IPS DF 6.9 (cell line): ENCODE measurements at regions not wholly inside any gene's neighbourhood (a gene's known extent, or its start where the extent isn't known, plus 50 kb on each side); places are given as distances from the start of the nearest gene placed in this dataset.
"Not testable (repeated sequence)": the region's sequence is repeated elsewhere in the genome, so short reads cannot be mapped to it uniquely, and the experiment has no call there.

Source experiments
- DNase-seq: peaks from one replicate; pipeline ENCODE4 v3.0.0-alpha.2; 2013; ENCODE audit warnings: low read depth, low spot score
- H3K27ac ChIP-seq: one replicate; pipeline ENCODE4 v1.5.1; 2013; ENCODE audit warnings: low read length, control low read depth
- H3K27me3 ChIP-seq: 2 replicates; pipeline ENCODE4 v1.6.1; 2013; ENCODE audit warnings: mild to moderate bottlenecking, low read length; ENCODE audit not compliant: control insufficient read depth, insufficient read depth
- H3K36me3 ChIP-seq: 2 replicates; pipeline ENCODE4 v1.6.1; 2013; ENCODE audit warnings: low read length; ENCODE audit not compliant: control insufficient read depth, insufficient read depth
- H3K4me1 ChIP-seq: 2 replicates; pipeline ENCODE4 v1.6.1; 2013; ENCODE audit warnings: low read length; ENCODE audit not compliant: control insufficient read depth, insufficient read depth
- H3K4me3 ChIP-seq: 2 replicates; pipeline ENCODE4 v1.5.1; 2013; ENCODE audit warnings: mild to moderate bottlenecking, low read length
- H3K9me3 ChIP-seq: 2 replicates; pipeline ENCODE4 v1.6.1; 2013; ENCODE audit warnings: low read length, inconsistent platforms; ENCODE audit not compliant: control insufficient read depth, insufficient read depth
- WGBS: extraction: QIAGEN DNeasy Blood & Tissue Kit; methylation state at CpG from one replicate; pipeline ENCODE4 v1.1.7; 2013; ENCODE audit warnings: mixed read lengths, missing lambda C conversion rate; ENCODE audit not compliant: insufficient read length, insufficient coverage; 5-methylcytosine and 5-hydroxymethylcytosine counted together

DNA sequence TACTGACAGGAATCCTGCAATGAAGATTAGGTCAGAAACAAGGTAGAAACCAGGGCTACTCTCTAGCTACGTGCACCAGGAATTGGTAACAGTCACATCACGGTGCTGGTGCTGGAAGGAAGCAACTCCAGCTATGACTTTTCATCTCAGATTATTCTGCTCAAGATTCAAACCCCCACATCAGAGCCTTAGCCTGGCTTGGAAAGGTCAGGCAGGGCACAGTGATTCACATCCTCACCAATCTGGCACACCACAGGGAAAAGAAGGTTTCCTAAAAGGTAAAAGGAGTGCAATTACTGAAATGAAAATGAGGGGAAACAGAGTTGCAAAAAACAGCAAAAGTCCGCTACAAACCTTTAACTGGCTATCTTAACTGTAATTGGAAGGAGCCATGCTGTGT is 240.2 kb upstream of the NPSR1 start:
- no CpG with 5 or more reads among the region's 3 CpGs for WGBS
- H3K9me3 ChIP-seq = no peaks in the 10 kb centered on the region

DNA sequence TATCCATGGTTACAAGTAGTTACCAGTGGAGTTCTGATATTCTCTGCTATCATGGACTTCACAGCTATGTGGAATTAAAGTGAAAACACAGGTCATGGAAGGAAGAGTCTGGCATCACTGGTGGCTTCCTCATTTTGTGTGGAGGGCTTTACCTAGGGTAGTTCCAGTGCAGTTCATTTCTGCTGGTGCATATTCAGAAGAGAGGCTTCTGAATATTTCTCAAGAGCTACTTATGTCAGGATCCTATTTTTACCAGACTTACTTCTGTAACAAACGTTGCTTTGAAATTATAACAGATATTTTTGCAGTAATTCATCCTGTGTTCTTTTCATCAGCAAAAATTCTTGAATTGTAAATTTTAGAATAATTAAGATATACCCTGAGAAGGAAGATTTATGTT is 236.5 kb upstream of the NPSR1 start:
- Histone ChIP-seq H3K4me3 (no peak overlapping the region), H3K27ac (no peak overlapping the region), H3K27me3 (no peaks in the 10 kb centered on the region), H3K36me3 (no peaks in the 10 kb centered on the region), H3K4me1 (no peaks in the 10 kb centered on the region), H3K9me3 (no peaks in the 10 kb centered on the region)
- no peak for DNase-seq
- WGBS = no CpG with 5 or more reads among the region's 1 CpG

More for the DNA sequence above, 240.2 kb upstream of the NPSR1 start:
- no peak overlapping the region for H3K27ac ChIP-seq
- no peak overlapping the region for H3K4me3 ChIP-seq
- H3K4me1 ChIP-seq = no peaks in the 10 kb centered on the region
- DNase-seq = no peak
- no peaks in the 10 kb centered on the region for H3K36me3 ChIP-seq
- H3K27me3 ChIP-seq = no peaks in the 10 kb centered on the region

DNA sequence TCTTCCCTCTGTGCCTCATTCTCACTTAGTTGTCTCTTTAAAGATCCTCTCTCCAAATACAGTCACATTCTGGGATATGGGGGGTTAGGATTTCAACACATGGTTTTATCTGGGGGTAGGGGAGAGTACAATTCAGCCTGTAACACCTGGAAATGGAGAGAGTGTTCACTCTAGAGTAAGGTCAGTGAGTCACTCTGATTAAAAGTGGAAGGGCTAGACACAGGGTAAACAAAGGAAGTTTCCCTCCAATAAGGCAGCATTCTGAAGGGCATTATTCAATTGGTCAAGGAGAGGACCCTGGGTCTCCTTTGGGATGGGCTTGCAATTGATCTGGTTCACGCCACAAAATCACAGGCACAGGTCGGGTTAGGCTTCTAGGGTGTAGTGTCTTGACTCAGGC is 232.8 kb upstream of the NPSR1 start:
- Histone ChIP-seq H3K4me1 (no peaks in the 10 kb centered on the region), H3K27ac (no peak overlapping the region), H3K9me3 (no peaks in the 10 kb centered on the region), H3K4me3 (no peak overlapping the region), H3K27me3 (no peaks in the 10 kb centered on the region), H3K36me3 (no peaks in the 10 kb centered on the region)
- DNase-seq = no peak
- WGBS = no CpG with 5 or more reads among the region's 2 CpGs

DNA sequence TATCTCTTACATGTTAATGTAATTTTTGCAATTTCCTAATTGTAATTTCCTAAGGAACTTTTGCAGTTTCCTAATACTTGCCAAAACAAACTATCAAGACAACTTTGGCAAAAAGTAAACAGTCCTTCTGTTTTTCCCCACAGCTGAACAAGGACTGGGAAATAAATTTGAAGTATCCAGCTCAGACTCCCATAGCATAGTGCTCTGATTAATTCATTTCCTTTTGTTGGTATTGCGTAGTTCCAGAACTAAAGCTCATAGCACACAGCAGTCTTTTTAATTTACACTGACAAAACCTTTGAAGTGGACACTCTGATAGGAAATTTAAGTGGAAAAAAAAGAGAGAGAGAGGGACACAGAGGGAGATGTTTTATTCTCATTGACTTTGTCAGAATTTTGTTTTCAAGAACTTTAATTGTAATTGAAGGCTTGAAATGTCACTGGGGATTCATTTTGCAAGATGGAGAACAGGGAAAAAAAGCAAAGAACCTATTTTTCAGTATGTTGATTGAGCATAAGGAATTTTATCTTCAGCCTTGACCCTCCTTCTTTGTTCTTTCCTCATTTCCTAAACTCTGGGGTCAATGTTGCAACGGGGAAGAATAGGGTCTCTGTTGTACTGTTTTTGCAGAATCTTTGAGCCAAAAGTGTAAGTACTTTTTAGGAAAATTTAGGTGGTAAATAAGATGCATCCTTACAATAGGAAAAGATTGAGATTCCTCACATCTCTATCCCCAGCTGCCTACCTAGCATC is 232.2 kb upstream of the NPSR1 start:
- Histone ChIP-seq H3K27ac (no peak overlapping the region), H3K4me1 (no peaks in the 10 kb centered on the region), H3K27me3 (no peaks in the 10 kb centered on the region), H3K36me3 (no peaks in the 10 kb centered on the region), H3K4me3 (no peak overlapping the region), H3K9me3 (no peaks in the 10 kb centered on the region)
- no CpG with 5 or more reads among the region's 2 CpGs for WGBS
- DNase-seq = no peak

DNA sequence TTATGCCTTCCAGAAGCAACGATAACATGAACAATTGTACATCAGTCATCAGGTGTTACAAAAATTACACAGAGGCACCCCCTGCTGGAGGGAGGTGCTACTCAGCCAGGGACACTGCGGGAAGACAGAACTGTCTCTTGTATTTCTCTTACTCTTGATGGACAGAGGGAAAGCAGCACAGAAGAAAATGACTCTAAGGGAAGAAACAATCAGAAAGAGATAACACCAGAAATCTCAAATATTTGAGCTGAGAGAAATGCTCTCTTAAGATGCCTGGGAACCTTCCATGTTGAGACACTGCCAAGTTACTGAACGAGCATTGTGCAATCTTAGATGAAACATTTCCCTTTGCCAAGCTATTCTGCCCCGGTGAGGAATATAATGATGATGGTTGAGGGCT is 227.6 kb upstream of the NPSR1 start:
- no peak for DNase-seq

DNA sequence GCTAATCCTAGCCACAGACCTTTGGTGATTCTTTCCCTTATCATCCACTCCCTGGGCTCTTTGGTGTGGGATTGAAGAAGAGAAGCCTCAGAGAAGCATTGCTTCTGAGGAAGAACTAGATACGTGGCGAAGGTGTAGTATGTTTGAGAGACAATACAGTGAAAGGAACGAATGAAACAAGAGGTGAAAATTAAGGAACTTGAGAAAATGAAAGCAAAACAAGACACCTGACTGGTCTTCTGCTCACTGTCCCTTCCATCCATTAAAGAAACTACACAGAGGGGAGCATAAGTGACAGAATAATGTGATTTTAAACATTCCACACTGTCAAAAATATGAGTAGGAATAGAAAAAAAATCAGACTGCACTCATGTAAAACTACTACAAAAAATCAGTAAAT is 219.6 kb upstream of the NPSR1 start:
- no peaks in the 10 kb centered on the region for H3K36me3 ChIP-seq
- H3K27ac ChIP-seq = no peak overlapping the region
- DNase-seq = no peak
- H3K27me3 ChIP-seq = no peaks in the 10 kb centered on the region
- no peak overlapping the region for H3K4me3 ChIP-seq
- WGBS = no CpG with 5 or more reads among the region's 3 CpGs
- H3K4me1 ChIP-seq = no peaks in the 10 kb centered on the region
- no peaks in the 10 kb centered on the region for H3K9me3 ChIP-seq

More for the DNA sequence above, 227.6 kb upstream of the NPSR1 start:
- Histone ChIP-seq H3K9me3 (no peaks in the 10 kb centered on the region; the same call in 1 of the 2 replicates), H3K36me3 (no peaks in the 10 kb centered on the region), H3K4me3 (no peak overlapping the region), H3K27me3 (no peaks in the 10 kb centered on the region), H3K27ac (no peak overlapping the region), H3K4me1 (no peaks in the 10 kb centered on the region)
- no CpG with 5 or more reads among the region's 4 CpGs for WGBS

DNA sequence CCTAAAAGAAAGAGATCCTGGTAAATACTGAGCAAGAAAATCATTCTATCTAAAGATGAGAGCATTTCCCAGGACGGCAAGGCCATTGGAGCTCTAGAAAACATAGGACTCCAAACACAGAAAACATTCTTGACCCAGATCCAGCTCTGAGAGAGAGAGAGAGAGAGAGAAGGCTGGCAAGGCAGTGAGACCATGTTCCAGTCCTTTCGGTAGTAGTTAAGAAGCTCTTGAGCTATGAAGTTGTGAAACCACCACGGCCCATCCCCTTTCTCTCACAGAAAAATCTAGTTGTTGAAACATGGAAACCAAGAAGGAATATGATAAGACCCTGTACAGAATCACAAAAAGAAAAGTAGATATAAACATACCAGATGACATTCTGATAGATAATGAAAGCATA is 212.4 kb upstream of the NPSR1 start:
- no peak for DNase-seq
- H3K27me3 ChIP-seq = no peaks in the 10 kb centered on the region
- H3K4me3 ChIP-seq = no peak overlapping the region
- no peaks in the 10 kb centered on the region for H3K36me3 ChIP-seq
- H3K27ac ChIP-seq = no peak overlapping the region
- no CpG with 5 or more reads among the region's 3 CpGs for WGBS
- no peaks in the 10 kb centered on the region for H3K4me1 ChIP-seq
- H3K9me3 ChIP-seq = no peaks in the 10 kb centered on the region

DNA sequence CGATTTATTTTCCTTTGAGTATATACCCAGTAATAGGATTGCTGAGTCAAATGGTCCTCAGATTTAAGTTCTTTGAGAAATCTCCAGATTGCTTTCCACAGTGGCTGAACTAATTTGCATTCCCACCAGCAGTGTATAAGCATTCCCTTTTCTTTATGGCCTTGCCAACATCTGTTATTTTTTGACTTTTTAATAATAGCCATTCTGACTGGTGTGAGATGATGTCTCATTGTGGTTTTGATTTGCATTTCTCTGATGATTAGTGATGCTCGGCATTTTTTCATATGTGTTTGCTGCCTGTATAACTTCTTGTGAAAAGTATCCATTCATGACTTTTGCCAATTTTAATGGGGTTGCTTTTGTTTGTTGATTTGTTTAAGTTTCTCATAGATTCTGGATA is 209.5 kb upstream of the NPSR1 start:
- H3K4me3 ChIP-seq, H3K36me3 ChIP-seq, DNase-seq, H3K27ac ChIP-seq, H3K27me3 ChIP-seq, H3K4me1 ChIP-seq, H3K9me3 ChIP-seq: not testable (repeated sequence)
- no CpG with 5 or more reads among the region's 2 CpGs for WGBS

DNA sequence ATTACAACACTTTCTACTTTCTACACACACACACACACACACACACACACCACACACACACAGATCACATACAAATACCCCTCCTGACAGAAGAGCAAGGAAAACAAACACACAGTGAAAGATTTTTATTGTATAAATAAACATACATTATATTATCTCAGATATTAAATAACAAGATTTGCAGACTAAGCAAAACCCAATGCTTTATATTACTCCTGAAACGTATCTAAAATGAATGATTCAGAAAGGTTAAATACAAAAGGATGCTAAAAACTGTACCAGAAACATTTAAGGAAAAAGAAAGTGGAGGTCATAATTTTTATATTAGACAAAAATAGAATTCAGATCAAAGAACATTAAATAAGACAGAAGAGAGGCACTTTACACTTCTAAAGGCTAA is 208.3 kb upstream of the NPSR1 start:
- WGBS = no CpG with 5 or more reads among the region's 1 CpG
- H3K27me3 ChIP-seq = no peaks in the 10 kb centered on the region
- no peak for DNase-seq
- H3K4me1 ChIP-seq = no peaks in the 10 kb centered on the region
- H3K9me3 ChIP-seq = no peaks in the 10 kb centered on the region
- no peak overlapping the region for H3K4me3 ChIP-seq
- no peaks in the 10 kb centered on the region for H3K36me3 ChIP-seq
- no peak overlapping the region for H3K27ac ChIP-seq

DNA sequence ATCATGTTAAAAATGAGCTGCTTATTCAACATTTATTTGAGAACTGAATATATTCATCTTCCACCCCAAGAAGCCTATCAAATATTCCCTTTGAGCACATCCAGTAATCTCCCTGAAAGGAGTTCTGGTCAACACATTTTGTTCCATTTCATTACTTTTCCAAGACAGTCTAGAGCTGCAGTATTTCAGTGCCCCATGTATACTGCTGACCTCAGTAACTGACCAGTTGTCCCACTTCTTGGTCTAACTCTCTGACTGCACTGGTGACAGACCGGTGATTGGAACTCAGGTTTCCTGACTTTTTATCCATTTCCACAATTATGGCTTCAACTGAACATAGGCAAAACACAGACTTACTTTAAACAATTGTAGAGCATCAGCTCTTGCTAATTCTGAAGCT is 206.8 kb upstream of the NPSR1 start:
- Histone ChIP-seq H3K4me1 (no peaks in the 10 kb centered on the region), H3K27ac (no peak overlapping the region), H3K27me3 (no peaks in the 10 kb centered on the region), H3K36me3 (no peaks in the 10 kb centered on the region), H3K4me3 (no peak overlapping the region), H3K9me3 (no peaks in the 10 kb centered on the region)
- DNase-seq = no peak
- WGBS = no CpG with 5 or more reads among the region's 1 CpG

DNA sequence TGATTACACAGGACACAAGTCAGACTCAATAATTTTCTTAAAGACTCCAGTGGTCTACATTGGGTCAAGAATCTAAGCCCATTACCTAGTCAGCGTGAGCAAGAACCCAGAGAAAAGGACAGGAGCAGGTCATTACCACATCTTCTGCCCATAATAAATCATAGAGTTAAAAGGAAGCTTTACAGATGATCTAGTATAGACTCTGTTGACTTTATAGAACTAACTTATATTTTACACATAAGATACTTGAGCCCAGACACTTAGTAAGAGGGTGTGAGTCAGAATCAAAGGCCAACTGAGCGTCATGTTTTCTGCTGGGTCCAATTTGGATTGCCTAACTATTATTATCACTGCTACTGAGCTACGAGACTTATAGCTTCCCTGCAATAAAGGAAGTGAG is 206.1 kb upstream of the NPSR1 start:
- no CpG with 5 or more reads among the region's 3 CpGs for whole genome bisulfite sequencing

More for the DNA sequence above, 206.1 kb upstream of the NPSR1 start:
- Histone ChIP-seq H3K27me3 (no peaks in the 10 kb centered on the region), H3K4me1 (no peaks in the 10 kb centered on the region), H3K9me3 (no peaks in the 10 kb centered on the region), H3K4me3 (no peak overlapping the region), H3K36me3 (no peaks in the 10 kb centered on the region), H3K27ac (no peak overlapping the region)
- DNase-seq = no peak
